ENCODE measurements at regions not wholly inside any gene's neighbourhood (a gene's known extent, or its start where the extent isn't known, plus 50 kb on each side); places are given as distances from the start of the nearest gene placed in this dataset.
"Not testable (repeated sequence)": the region's sequence is repeated elsewhere in the genome, so short reads cannot be mapped to it uniquely, and the experiment has no call there.

DNA sequence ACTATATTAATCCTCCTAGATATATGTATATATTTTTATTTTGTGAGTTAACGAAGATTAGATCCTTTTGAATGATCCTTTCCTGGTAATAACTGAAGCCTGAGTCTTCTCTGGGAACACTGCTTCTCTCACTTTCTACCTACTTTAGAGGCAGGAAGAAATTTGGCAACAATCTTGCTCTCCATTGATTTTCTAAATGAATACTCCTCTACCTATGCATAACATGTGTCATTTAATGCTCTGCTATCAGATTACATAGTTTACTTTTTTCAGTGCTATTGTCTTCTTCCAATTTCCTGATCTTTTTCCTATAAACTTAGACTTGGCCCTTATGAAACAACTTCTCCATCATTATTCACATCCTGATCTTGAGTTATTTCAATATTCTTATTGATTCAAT, 60.4 kb upstream of the PDHA2 start:
- Histone ChIP-seq H3K4me1 (ENCODE audit: insufficient read depth, low read length) (no peaks in the 10 kb centered on the region), H3K27me3 (ENCODE audit: control insufficient read depth in 1 of 2, insufficient read depth in 2 of 2, low read length in 2 of 2) (no peaks in the 10 kb centered on the region), H3K27ac (ENCODE audit: low read depth in 1 of 2, low read length in 2 of 2) (no peak overlapping the region), H3K36me3 (ENCODE audit: insufficient read depth, low read length) (no peaks in the 10 kb centered on the region), H3K4me3 (ENCODE audit: low read length) (no peak overlapping the region), H3K9me3 (ENCODE audit: control insufficient read depth in 1 of 2, insufficient read depth in 1 of 2, low read length in 2 of 2) (no peaks in the 10 kb centered on the region)
- DNase-seq = no peak
- H3K9me3 Mint-ChIP-seq = peaks cover 3% of the 10 kb centered on the region
- POLR2A ChIA-PET = no interaction called here
- intact Hi-C loops (cut with DNase I, micrococcal nuclease) = no loop called here
- H3K27ac Mint-ChIP-seq = no peak overlapping the region
- no peak for ATAC-seq (ENCODE audit: poor library complexity)
- CTCF ChIA-PET = no interaction called here
- no peaks in the 10 kb centered on the region for H3K27me3 Mint-ChIP-seq
- TF ChIP-seq, protein P1, sequence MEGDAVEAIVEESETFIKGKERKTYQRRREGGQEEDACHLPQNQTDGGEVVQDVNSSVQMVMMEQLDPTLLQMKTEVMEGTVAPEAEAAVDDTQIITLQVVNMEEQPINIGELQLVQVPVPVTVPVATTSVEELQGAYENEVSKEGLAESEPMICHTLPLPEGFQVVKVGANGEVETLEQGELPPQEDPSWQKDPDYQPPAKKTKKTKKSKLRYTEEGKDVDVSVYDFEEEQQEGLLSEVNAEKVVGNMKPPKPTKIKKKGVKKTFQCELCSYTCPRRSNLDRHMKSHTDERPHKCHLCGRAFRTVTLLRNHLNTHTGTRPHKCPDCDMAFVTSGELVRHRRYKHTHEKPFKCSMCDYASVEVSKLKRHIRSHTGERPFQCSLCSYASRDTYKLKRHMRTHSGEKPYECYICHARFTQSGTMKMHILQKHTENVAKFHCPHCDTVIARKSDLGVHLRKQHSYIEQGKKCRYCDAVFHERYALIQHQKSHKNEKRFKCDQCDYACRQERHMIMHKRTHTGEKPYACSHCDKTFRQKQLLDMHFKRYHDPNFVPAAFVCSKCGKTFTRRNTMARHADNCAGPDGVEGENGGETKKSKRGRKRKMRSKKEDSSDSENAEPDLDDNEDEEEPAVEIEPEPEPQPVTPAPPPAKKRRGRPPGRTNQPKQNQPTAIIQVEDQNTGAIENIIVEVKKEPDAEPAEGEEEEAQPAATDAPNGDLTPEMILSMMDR (IDR thresholded peaks at IDR 0.05) = no peak
- H3K4me1 Mint-ChIP-seq (ENCODE audit: low read depth) = no peaks in the 10 kb centered on the region
- H3K36me3 Mint-ChIP-seq (ENCODE audit: low read depth) = no peaks in the 10 kb centered on the region
- no peak overlapping the region for H3K4me3 Mint-ChIP-seq

GRCh38 chr4:95778666-95779065, 61.2 kb upstream of the PDHA2 start:
- Mint-ChIP-seq H3K9me3 (peaks cover 3% of the 10 kb centered on the region), H3K36me3 (ENCODE audit: low read depth) (no peaks in the 10 kb centered on the region), H3K27me3 (no peaks in the 10 kb centered on the region), H3K27ac (no peak overlapping the region), H3K4me3 (no peak overlapping the region), H3K4me1 (ENCODE audit: low read depth) (no peaks in the 10 kb centered on the region)
- Histone ChIP-seq H3K4me3 (ENCODE audit: low read length) (no peak overlapping the region), H3K27me3 (ENCODE audit: control insufficient read depth in 1 of 2, insufficient read depth in 2 of 2, low read length in 2 of 2) (no peaks in the 10 kb centered on the region), H3K27ac (ENCODE audit: low read depth in 1 of 2, low read length in 2 of 2) (no peak overlapping the region), H3K36me3 (ENCODE audit: insufficient read depth, low read length) (no peaks in the 10 kb centered on the region), H3K9me3 (ENCODE audit: control insufficient read depth in 1 of 2, insufficient read depth in 1 of 2, low read length in 2 of 2) (no peaks in the 10 kb centered on the region), H3K4me1 (ENCODE audit: insufficient read depth, low read length) (no peaks in the 10 kb centered on the region)
- ChIA-PET POLR2A (no interaction called here), CTCF (no interaction called here)
- DNase-seq = no peak
- ATAC-seq (ENCODE audit: poor library complexity) = no peak
- TF ChIP-seq, protein P1 (IDR thresholded peaks at IDR 0.05) = no peak
- intact Hi-C loops (cut with DNase I, micrococcal nuclease) = no loop called here

DNA sequence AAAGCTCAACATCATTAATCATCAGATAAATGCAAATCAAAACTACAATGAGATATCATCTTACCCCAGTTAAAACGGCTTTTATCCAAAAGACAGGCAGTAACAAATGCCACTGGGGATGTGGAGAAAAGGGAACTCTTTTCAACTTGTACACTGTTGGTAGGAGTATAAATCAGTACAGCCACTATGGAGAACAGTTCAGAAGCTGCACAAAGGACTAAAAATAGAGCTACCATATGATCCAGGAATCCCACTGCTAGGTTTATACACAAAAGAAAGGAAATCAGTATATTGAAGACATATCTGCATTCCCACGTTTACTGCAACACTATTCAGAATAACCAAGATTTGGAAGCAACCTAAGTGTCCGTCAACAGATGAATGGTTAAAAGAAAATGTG, 69.3 kb upstream of the PDHA2 start:
- H3K4me3 Mint-ChIP-seq; H3K36me3 ChIP-seq (ENCODE audit: insufficient read depth, low read length); H3K27me3 Mint-ChIP-seq; CTCF ChIA-PET; DNase-seq; POLR2A ChIA-PET; intact Hi-C loops (cut with DNase I, micrococcal nuclease); H3K9me3 ChIP-seq (ENCODE audit: control insufficient read depth in 1 of 2, insufficient read depth in 1 of 2, low read length in 2 of 2); H3K9me3 Mint-ChIP-seq; H3K27me3 ChIP-seq (ENCODE audit: control insufficient read depth in 1 of 2, insufficient read depth in 2 of 2, low read length in 2 of 2); H3K4me1 Mint-ChIP-seq (ENCODE audit: low read depth); H3K4me1 ChIP-seq (ENCODE audit: insufficient read depth, low read length); ATAC-seq (ENCODE audit: poor library complexity); H3K27ac Mint-ChIP-seq; H3K4me3 ChIP-seq (ENCODE audit: low read length); H3K36me3 Mint-ChIP-seq (ENCODE audit: low read depth); H3K27ac ChIP-seq (ENCODE audit: low read depth in 1 of 2, low read length in 2 of 2): not testable (repeated sequence)

- TF ChIP-seq, protein P1 (IDR thresholded peaks at IDR 0.05) = no peak
- no peaks in the 10 kb centered on the region for H3K36me3 Mint-ChIP-seq (ENCODE audit: low read depth)
- Histone ChIP-seq H3K4me3 (ENCODE audit: low read length) (no peak overlapping the region), H3K9me3 (ENCODE audit: control insufficient read depth in 1 of 2, insufficient read depth in 1 of 2, low read length in 2 of 2) (no peaks in the 10 kb centered on the region), H3K27ac (ENCODE audit: low read depth in 1 of 2, low read length in 2 of 2) (no peak overlapping the region), H3K36me3 (ENCODE audit: insufficient read depth, low read length) (no peaks in the 10 kb centered on the region), H3K27me3 (ENCODE audit: control insufficient read depth in 1 of 2, insufficient read depth in 2 of 2, low read length in 2 of 2) (no peaks in the 10 kb centered on the region), H3K4me1 (ENCODE audit: insufficient read depth, low read length) (no peaks in the 10 kb centered on the region)
- peaks cover 7% of the 10 kb centered on the region for H3K9me3 Mint-ChIP-seq
- DNase-seq (no peak), ATAC-seq (ENCODE audit: poor library complexity) (no peak)
- no peaks in the 10 kb centered on the region for H3K4me1 Mint-ChIP-seq (ENCODE audit: low read depth)
- intact Hi-C loops (cut with DNase I, micrococcal nuclease) = no loop called here
- POLR2A ChIA-PET = no interaction called here
- H3K27me3 Mint-ChIP-seq = no peaks in the 10 kb centered on the region
- no peak overlapping the region for H3K27ac Mint-ChIP-seq
- CTCF ChIA-PET = no interaction called here
- no peak overlapping the region for H3K4me3 Mint-ChIP-seq
Measured at GRCh38 chr4:95764961-95765360, 74.9 kb upstream of the PDHA2 start.
